MCF 10A (cell line): ENCODE measurements at regions not wholly inside any gene's neighbourhood (a gene's known extent, or its start where the extent isn't known, plus 50 kb on each side); places are given as distances from the start of the nearest gene placed in this dataset.

Experiments used
- BruUV-seq: library from RNA; stranded (reverse); fragments of 400-500 nt; replicated peaks from 2 replicates; lab custom pipeline; 2021; lab: Mats Ljungman, UMichigan
- CTCF ChIA-PET: fragments of 300-600 bp; sonication (Branson Sonifier 250); formaldehyde crosslinking; extraction: SDS; loops from one replicate; lab custom pipeline; 2021; ENCODE audit warnings: antibody characterized with exemption, inconsistent platforms; lab: Yijun Ruan, JAX
- POLR2A ChIA-PET: fragments of 300-600, 350-650 bp; sonication (Branson Sonifier 250); formaldehyde crosslinking; extraction: SDS; loops from one replicate; lab custom pipeline; 2020; ENCODE audit warnings: antibody characterized with exemption, inconsistent platforms; lab: Yijun Ruan, JAX
- DNase-seq: peaks from one replicate; pipeline ENCODE4 v3.0.0-alpha.2; 2018; ENCODE audit not compliant: unreplicated experiment
- H3K27ac Mint-ChIP-seq: one replicate; pipeline ENCODE4 v1.8.0; 2022; ENCODE audit warnings: mild to moderate bottlenecking, low read depth, mixed read lengths; ENCODE audit not compliant: unreplicated experiment
- H3K27me3 Mint-ChIP-seq: one replicate; pipeline ENCODE4 v1.8.0; 2022; ENCODE audit warnings: mixed read lengths; ENCODE audit not compliant: insufficient read depth, unreplicated experiment
- H3K36me3 Mint-ChIP-seq: one replicate; pipeline ENCODE4 v1.8.0; 2022; ENCODE audit warnings: mild to moderate bottlenecking, moderate library complexity, mixed read lengths; ENCODE audit not compliant: insufficient read depth, unreplicated experiment
- H3K4me1 Mint-ChIP-seq: one replicate; pipeline ENCODE4 v1.8.0; 2022; ENCODE audit warnings: mixed read lengths; ENCODE audit not compliant: insufficient read depth, unreplicated experiment
- H3K4me3 Mint-ChIP-seq: one replicate; pipeline ENCODE4 v1.8.0; 2022; ENCODE audit warnings: mild to moderate bottlenecking, moderate library complexity, mixed read lengths; ENCODE audit not compliant: unreplicated experiment
- H3K9me3 Mint-ChIP-seq: one replicate; pipeline ENCODE4 v1.8.0; 2022; ENCODE audit warnings: mixed read lengths; ENCODE audit not compliant: unreplicated experiment
- CTCF ChIP-seq: fragments of 200-600 bp; IDR thresholded peaks from one replicate; pipeline ENCODE4 v1.8.0; 2022; ENCODE audit warnings: antibody characterized with exemption, mild to moderate bottlenecking; ENCODE audit not compliant: unreplicated experiment
- intact Hi-C: fragments of 100-400 bp; cut with micrococcal nuclease; formaldehyde crosslinking; loops from 2 replicates; pipeline ENCODE4 v1.14.1; 2022

- intact Hi-C loops: no loop called here
- POLR2A ChIA-PET: no interaction called here
Measured at GRCh38 chr12:97335115-97335514, 127.5 kb upstream of the RMST start.

GRCh38 chr12:97336900-97337751 is 125.5 kb upstream of the RMST start:
- no peak for TF ChIP-seq CTCF
- no peak for DNase-seq
- Mint-ChIP-seq H3K27me3 (peaks cover 55% of the 10 kb centered on the region), H3K4me3 (no peak overlapping the region), H3K4me1 (no peaks in the 10 kb centered on the region), H3K27ac (no peak overlapping the region), H3K36me3 (no peaks in the 10 kb centered on the region), H3K9me3 (no peaks in the 10 kb centered on the region)
- POLR2A ChIA-PET: no interaction called here
- BruUV-seq: no TSS peak
- CTCF ChIA-PET: interaction anchor here (0.6 kb wide), 1 partner anchor 758 kb away, joined by 3 read pairs; no protein-coding TSS in a partner anchor
- intact Hi-C loops: no loop called here

More at GRCh38 chr12:97335115-97335514, 127.5 kb upstream of the RMST start:
- CTCF ChIA-PET: interaction anchor here (0.6 to 2.1 kb wide), 5 partner anchors 9 to 113 kb away, joined by 3 to 9 read pairs (median 4); no protein-coding TSS in a partner anchor
- no TSS peak for BruUV-seq
- no peak overlapping the region for H3K4me3 Mint-ChIP-seq
- no peak for TF ChIP-seq CTCF
- no peak for DNase-seq
- H3K4me1 Mint-ChIP-seq: no peaks in the 10 kb centered on the region
- H3K27me3 Mint-ChIP-seq: peaks cover 62% of the 10 kb centered on the region
- no peaks in the 10 kb centered on the region for H3K9me3 Mint-ChIP-seq
- H3K27ac Mint-ChIP-seq: no peak overlapping the region
- H3K36me3 Mint-ChIP-seq: no peaks in the 10 kb centered on the region

GRCh38 chr12:97342130-97342529 is 120.5 kb upstream of the RMST start:
- Mint-ChIP-seq H3K27ac (no peak overlapping the region), H3K36me3 (no peaks in the 10 kb centered on the region), H3K9me3 (no peaks in the 10 kb centered on the region), H3K4me3 (no peak overlapping the region), H3K4me1 (no peaks in the 10 kb centered on the region), H3K27me3 (peaks cover 21% of the 10 kb centered on the region)
- intact Hi-C loops: no loop called here
- ChIA-PET CTCF (interaction anchor here (0.5 to 0.6 kb wide), 2 partner anchors 11 to 17 kb away, joined by 3 to 6 read pairs; no protein-coding TSS in a partner anchor), POLR2A (interaction anchor here (0.6 kb wide), 1 partner anchor 22 kb away, joined by 3 read pairs; no protein-coding TSS in a partner anchor)
- no peak for DNase-seq
- TF ChIP-seq CTCF: no peak
- BruUV-seq: no TSS peak

- H3K27ac Mint-ChIP-seq: no peak overlapping the region
Measured at GRCh38 chr12:97347956-97348355, 114.6 kb upstream of the RMST start.

More at GRCh38 chr12:97347956-97348355, 114.6 kb upstream of the RMST start:
- Mint-ChIP-seq H3K9me3 (peaks cover 7% of the 10 kb centered on the region), H3K4me1 (no peaks in the 10 kb centered on the region), H3K4me3 (no peak overlapping the region), H3K36me3 (no peaks in the 10 kb centered on the region), H3K27me3 (no peaks in the 10 kb centered on the region)
- CTCF ChIA-PET: no interaction called here
- no TSS peak for BruUV-seq
- no peak for DNase-seq
- TF ChIP-seq CTCF: no peak
- intact Hi-C loops: no loop called here
- POLR2A ChIA-PET: no interaction called here
